ENCODE measurements at regions not wholly inside any gene's neighbourhood (a gene's known extent, or its start where the extent isn't known, plus 50 kb on each side); places are given as distances from the start of the nearest gene placed in this dataset.

GRCh38 chr15:88344786-88345185 lies 88.2 kb upstream of the NTRK3 start:
- peaks cover 9% of the 10 kb centered on the region for H3K4me1 ChIP-seq (ENCODE audit: insufficient read depth, low read length, severe bottlenecking)
- H3K27ac ChIP-seq (ENCODE audit: low read depth, low read length, poor library complexity, severe bottlenecking) = no peak overlapping the region
- H4K20me1 ChIP-seq (ENCODE audit: insufficient read depth, low read length) = no peaks in the 10 kb centered on the region
- H3K4me2 ChIP-seq (ENCODE audit: low read length) = no peak overlapping the region
- H3K4me3 ChIP-seq (ENCODE audit: low read depth, low read length, poor library complexity, severe bottlenecking) = no peak overlapping the region
- H3K79me2 ChIP-seq (ENCODE audit: insufficient read depth, low read length) = no peaks in the 10 kb centered on the region
- no peaks in the 10 kb centered on the region for H3K9me3 ChIP-seq (ENCODE audit: low read length)
- H2AFZ ChIP-seq (ENCODE audit: low read length) = no peak overlapping the region
- H3K9ac ChIP-seq (ENCODE audit: low read length) = no peak overlapping the region
- H3K36me3 ChIP-seq (ENCODE audit: insufficient read depth, low read length) = no peaks in the 10 kb centered on the region
- no peak for TF ChIP-seq EZH2 (IDR thresholded peaks at IDR 0.05; ENCODE audit: borderline replicate concordance, low read length)
- TF ChIP-seq CTCF (IDR thresholded peaks at IDR 0.05; ENCODE audit: low read length) = no peak
- H3K27me3 ChIP-seq (ENCODE audit: insufficient read depth, low read length) = no peaks in the 10 kb centered on the region
- no peaks in the 10 kb centered on the region for H3K9me2 ChIP-seq (ENCODE audit: low read depth, low read length)
- H3F3A ChIP-seq (ENCODE audit: insufficient read depth, low read length) = no peaks in the 10 kb centered on the region

- no peak overlapping the region for H3K9ac ChIP-seq (ENCODE audit: low read length)
Observed at GRCh38 chr15:88342666-88343065, 86.1 kb upstream of the NTRK3 start.

GRCh38 chr15:88341653-88342052 lies 85.1 kb upstream of the NTRK3 start:
- no peaks in the 10 kb centered on the region for H3F3A ChIP-seq (ENCODE audit: insufficient read depth, low read length)
- no peaks in the 10 kb centered on the region for H3K27me3 ChIP-seq (ENCODE audit: insufficient read depth, low read length)
- no peak overlapping the region for H3K9ac ChIP-seq (ENCODE audit: low read length)
- no peaks in the 10 kb centered on the region for H4K20me1 ChIP-seq (ENCODE audit: insufficient read depth, low read length)
- no peaks in the 10 kb centered on the region for H3K36me3 ChIP-seq (ENCODE audit: insufficient read depth, low read length)
- no peak overlapping the region for H3K4me3 ChIP-seq (ENCODE audit: low read depth, low read length, poor library complexity, severe bottlenecking)
- H3K9me3 ChIP-seq (ENCODE audit: low read length) = no peaks in the 10 kb centered on the region
- TF ChIP-seq CTCF (IDR thresholded peaks at IDR 0.05; ENCODE audit: low read length) (no peak), EZH2 (IDR thresholded peaks at IDR 0.05; ENCODE audit: borderline replicate concordance, low read length) (no peak)
- no peak overlapping the region for H3K4me2 ChIP-seq (ENCODE audit: low read length)
- H3K27ac ChIP-seq (ENCODE audit: low read depth, low read length, poor library complexity, severe bottlenecking) = no peak overlapping the region
- no peaks in the 10 kb centered on the region for H3K79me2 ChIP-seq (ENCODE audit: insufficient read depth, low read length)
- H3K9me2 ChIP-seq (ENCODE audit: low read depth, low read length) = no peaks in the 10 kb centered on the region
- H3K4me1 ChIP-seq (ENCODE audit: insufficient read depth, low read length, severe bottlenecking) = no peaks in the 10 kb centered on the region
- H2AFZ ChIP-seq (ENCODE audit: low read length) = no peak overlapping the region

More at GRCh38 chr15:88342666-88343065, 86.1 kb upstream of the NTRK3 start:
- no peaks in the 10 kb centered on the region for H3K79me2 ChIP-seq (ENCODE audit: insufficient read depth, low read length)
- no peaks in the 10 kb centered on the region for H3K9me3 ChIP-seq (ENCODE audit: low read length)
- H2AFZ ChIP-seq (ENCODE audit: low read length) = no peak overlapping the region
- H3K27me3 ChIP-seq (ENCODE audit: insufficient read depth, low read length) = no peaks in the 10 kb centered on the region
- TF ChIP-seq CTCF (IDR thresholded peaks at IDR 0.05; ENCODE audit: low read length) = no peak
- TF ChIP-seq EZH2 (IDR thresholded peaks at IDR 0.05; ENCODE audit: borderline replicate concordance, low read length) = no peak
- H4K20me1 ChIP-seq (ENCODE audit: insufficient read depth, low read length) = no peaks in the 10 kb centered on the region
- no peak overlapping the region for H3K4me3 ChIP-seq (ENCODE audit: low read depth, low read length, poor library complexity, severe bottlenecking)
- no peaks in the 10 kb centered on the region for H3K4me1 ChIP-seq (ENCODE audit: insufficient read depth, low read length, severe bottlenecking)
- H3K4me2 ChIP-seq (ENCODE audit: low read length) = no peak overlapping the region
- no peaks in the 10 kb centered on the region for H3F3A ChIP-seq (ENCODE audit: insufficient read depth, low read length)
- H3K27ac ChIP-seq (ENCODE audit: low read depth, low read length, poor library complexity, severe bottlenecking) = no peak overlapping the region
- no peaks in the 10 kb centered on the region for H3K9me2 ChIP-seq (ENCODE audit: low read depth, low read length)
- no peaks in the 10 kb centered on the region for H3K36me3 ChIP-seq (ENCODE audit: insufficient read depth, low read length)
